Adrenal gland (tissue), 5 donors: ENCODE measurements at regions not wholly inside any gene's neighbourhood (a gene's known extent, or its start where the extent isn't known, plus 50 kb on each side); places are given as distances from the start of the nearest gene placed in this dataset.

Experiments
- CTCF ChIP-seq, 6 experiments: fragments of 450-650 bp in 4 of 6; fragments of 200-600 bp in 2 of 6; sonication (generic) in 1 of 6; IDR thresholded peaks; 1 replicate in 5 of 6; 2 replicates in 1 of 6; pipeline versions ENCODE4 v1.5.1 to v1.8.0; 2016 to 2021; ENCODE audit warnings: antibody characterized with exemption in 6 of 6, mild to moderate bottlenecking in 2 of 6, moderate library complexity in 1 of 6
- POLR2A ChIP-seq, 2 donors: fragments of 450-650 bp; IDR thresholded peaks; one replicate each; pipeline ENCODE4 v1.6.1; 2017; ENCODE audit warnings: antibody characterized with exemption in 2 of 2, mild to moderate bottlenecking in 2 of 2, moderate library complexity in 1 of 2
- donor health status: DM: no; HTN: no; CAD: no.

GRCh38 chr4:185997296-185997695, 71.7 kb upstream of the TLR3 start:
- TF ChIP-seq CTCF (IDR thresholded peaks at IDR 0.05) (no peak), POLR2A (IDR thresholded peaks at IDR 0.05) (no peak)
